GM06990 (cell line): ENCODE measurements at regions not wholly inside any gene's neighbourhood (a gene's known extent, or its start where the extent isn't known, plus 50 kb on each side); places are given as distances from the start of the nearest gene placed in this dataset.

ENCODE experiments used
- DNase-seq: peaks from one replicate; pipeline ENCODE4 v3.0.0-alpha.2; 2011; ENCODE audit not compliant: insufficient read length; ENCODE audit errors: extremely low read depth
- H3K27me3 ChIP-seq: replicated peaks from 2 replicates; pipeline ENCODE4 v1.6.0; 2011; ENCODE audit warnings: low read length; ENCODE audit not compliant: control insufficient read depth, insufficient read depth
- H3K36me3 ChIP-seq: 2 replicates; pipeline ENCODE4 v1.5.1; 2011; ENCODE audit warnings: low read length; ENCODE audit not compliant: control insufficient read depth, insufficient read depth
- H3K4me3 ChIP-seq: replicated peaks from 2 replicates; pipeline ENCODE4 v1.5.1; 2011; ENCODE audit warnings: low read depth, mild to moderate bottlenecking, control low read depth, low read length
- CTCF ChIP-seq: IDR thresholded peaks from 2 replicates; pipeline ENCODE4 v1.5.1; 2011; ENCODE audit warnings: low read length, control low read depth, mild to moderate bottlenecking, inconsistent platforms; ENCODE audit not compliant: insufficient read depth, poor library complexity, severe bottlenecking

GRCh38 chr15:62400778-62401177 is 235.7 kb upstream of the C2CD4B start:
- TF ChIP-seq CTCF = no peak
- Histone ChIP-seq H3K4me3 (no peak overlapping the region), H3K27me3 (no peaks in the 10 kb centered on the region; the same call in 1 of the 2 replicates), H3K36me3 (no peaks in the 10 kb centered on the region)
- DNase-seq = no peak

GRCh38 chr15:62402687-62403086 is 237.6 kb upstream of the C2CD4B start:
- DNase-seq = no peak
- Histone ChIP-seq H3K27me3 (no peaks in the 10 kb centered on the region; the same call in 1 of the 2 replicates), H3K36me3 (no peaks in the 10 kb centered on the region), H3K4me3 (no peak overlapping the region)
- TF ChIP-seq CTCF = no peak

- Histone ChIP-seq H3K27me3 (no peaks in the 10 kb centered on the region; the same call in 1 of the 2 replicates), H3K36me3 (no peaks in the 10 kb centered on the region), H3K4me3 (no peak overlapping the region)
- no peak for TF ChIP-seq CTCF
- no peak for DNase-seq
These were observed 238.2 kb upstream of the C2CD4B start for GRCh38 chr15:62403164-62403809.

GRCh38 chr15:62404194-62404985 is 239.3 kb upstream of the C2CD4B start:
- H3K27me3 ChIP-seq = no peaks in the 10 kb centered on the region; the same call in 1 of the 2 replicates
- DNase-seq = no peak
- no peak overlapping the region for H3K4me3 ChIP-seq
- TF ChIP-seq CTCF = no peak
- no peaks in the 10 kb centered on the region for H3K36me3 ChIP-seq

GRCh38 chr15:62406305-62406891 is 241.3 kb upstream of the C2CD4B start:
- Histone ChIP-seq H3K27me3 (peaks cover 2% of the 10 kb centered on the region), H3K36me3 (no peaks in the 10 kb centered on the region), H3K4me3 (no peak overlapping the region)
- no peak for DNase-seq
- no peak for TF ChIP-seq CTCF
